ENCODE measurements at regions not wholly inside any gene's neighbourhood (a gene's known extent, or its start where the extent isn't known, plus 50 kb on each side); places are given as distances from the start of the nearest gene placed in this dataset.

GRCh38 chr11:33582636-33583325 lies 117.8 kb downstream of the C11orf91 start:
- TF ChIP-seq POLR2A (IDR thresholded peaks at IDR 0.05): no peak
- TF ChIP-seq, protein P1, sequence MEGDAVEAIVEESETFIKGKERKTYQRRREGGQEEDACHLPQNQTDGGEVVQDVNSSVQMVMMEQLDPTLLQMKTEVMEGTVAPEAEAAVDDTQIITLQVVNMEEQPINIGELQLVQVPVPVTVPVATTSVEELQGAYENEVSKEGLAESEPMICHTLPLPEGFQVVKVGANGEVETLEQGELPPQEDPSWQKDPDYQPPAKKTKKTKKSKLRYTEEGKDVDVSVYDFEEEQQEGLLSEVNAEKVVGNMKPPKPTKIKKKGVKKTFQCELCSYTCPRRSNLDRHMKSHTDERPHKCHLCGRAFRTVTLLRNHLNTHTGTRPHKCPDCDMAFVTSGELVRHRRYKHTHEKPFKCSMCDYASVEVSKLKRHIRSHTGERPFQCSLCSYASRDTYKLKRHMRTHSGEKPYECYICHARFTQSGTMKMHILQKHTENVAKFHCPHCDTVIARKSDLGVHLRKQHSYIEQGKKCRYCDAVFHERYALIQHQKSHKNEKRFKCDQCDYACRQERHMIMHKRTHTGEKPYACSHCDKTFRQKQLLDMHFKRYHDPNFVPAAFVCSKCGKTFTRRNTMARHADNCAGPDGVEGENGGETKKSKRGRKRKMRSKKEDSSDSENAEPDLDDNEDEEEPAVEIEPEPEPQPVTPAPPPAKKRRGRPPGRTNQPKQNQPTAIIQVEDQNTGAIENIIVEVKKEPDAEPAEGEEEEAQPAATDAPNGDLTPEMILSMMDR (IDR thresholded peaks at IDR 0.05): no peak
- intact Hi-C loops (cut with DNase I): no loop called here
- H3K4me3 ChIP-seq: no peak overlapping the region
- DNase-seq (no peak), ATAC-seq (no peak)
- H3K27ac ChIP-seq: no peak overlapping the region
- H3K9me3 ChIP-seq: no peaks in the 10 kb centered on the region
- no peaks in the 10 kb centered on the region for H3K36me3 ChIP-seq (replicated peaks in 1 of 2; ENCODE audit: insufficient read depth in 1 of 2, low read depth in 2 of 2)
- H3K4me1 ChIP-seq: no peaks in the 10 kb centered on the region
- H3K27me3 ChIP-seq: no peaks in the 10 kb centered on the region
- 52 to 56% methylated on average over 4 of the region's 4 CpGs for WGBS, 2 donors

- no peak for TF ChIP-seq POLR2A (IDR thresholded peaks at IDR 0.05)
- TF ChIP-seq, protein P1 (IDR thresholded peaks at IDR 0.05): no peak
- WGBS, 2 donors: 81 to 89% methylated on average over 4 of the region's 4 CpGs
- Histone ChIP-seq H3K4me3 (no peak overlapping the region), H3K4me1 (no peaks in the 10 kb centered on the region), H3K27me3 (no peaks in the 10 kb centered on the region), H3K36me3 (replicated peaks in 1 of 2; ENCODE audit: insufficient read depth in 1 of 2, low read depth in 2 of 2) (no peaks in the 10 kb centered on the region), H3K27ac (no peak overlapping the region), H3K9me3 (no peaks in the 10 kb centered on the region)
- intact Hi-C loops (cut with DNase I): no loop called here
- ATAC-seq: no peak
- no peak for DNase-seq
These were observed 121.5 kb downstream of the C11orf91 start for GRCh38 chr11:33579101-33579500.

GRCh38 chr11:33577204-33577603 lies 123.4 kb downstream of the C11orf91 start:
- H3K27ac ChIP-seq: no peak overlapping the region
- H3K27me3 ChIP-seq: no peaks in the 10 kb centered on the region
- 76 to 85% methylated on average over 6 of the region's 6 CpGs for WGBS, 2 donors
- no peak for ATAC-seq
- H3K9me3 ChIP-seq: no peaks in the 10 kb centered on the region
- no peak overlapping the region for H3K4me3 ChIP-seq
- no peak for DNase-seq
- no peaks in the 10 kb centered on the region for H3K36me3 ChIP-seq (replicated peaks in 1 of 2; ENCODE audit: insufficient read depth in 1 of 2, low read depth in 2 of 2)
- H3K4me1 ChIP-seq: no peaks in the 10 kb centered on the region
- intact Hi-C loops (cut with DNase I): no loop called here
- TF ChIP-seq POLR2A (IDR thresholded peaks at IDR 0.05): no peak
- TF ChIP-seq, protein P1 (IDR thresholded peaks at IDR 0.05): no peak

DNA sequence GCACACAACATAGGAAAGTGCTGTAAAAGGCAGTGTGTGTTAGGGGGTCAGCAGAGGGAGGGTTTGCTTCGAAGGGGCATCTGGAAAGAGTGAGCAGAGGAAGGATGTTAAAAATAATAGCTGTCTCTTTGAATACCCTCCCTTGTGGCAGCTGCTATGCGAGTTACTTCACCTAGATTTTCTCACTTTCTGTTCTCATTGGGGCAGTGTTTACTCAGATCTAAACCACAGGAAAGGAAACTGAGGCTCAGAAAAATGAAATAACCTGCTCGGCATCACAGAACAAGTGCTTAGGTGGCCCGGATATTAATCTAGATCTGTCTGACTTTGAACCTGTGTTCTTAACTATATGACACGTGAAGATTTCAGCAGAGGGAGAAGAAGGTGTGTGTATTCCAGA lies 125.3 kb downstream of the C11orf91 start:
- H3K27me3 ChIP-seq: no peaks in the 10 kb centered on the region
- TF ChIP-seq, protein P1 (IDR thresholded peaks at IDR 0.05): no peak
- TF ChIP-seq POLR2A (IDR thresholded peaks at IDR 0.05): no peak
- no peak overlapping the region for H3K27ac ChIP-seq
- no peaks in the 10 kb centered on the region for H3K36me3 ChIP-seq (replicated peaks in 1 of 2; ENCODE audit: insufficient read depth in 1 of 2, low read depth in 2 of 2)
- H3K9me3 ChIP-seq: no peaks in the 10 kb centered on the region
- DNase-seq (no peak), ATAC-seq (no peak)
- no peaks in the 10 kb centered on the region for H3K4me1 ChIP-seq
- no peak overlapping the region for H3K4me3 ChIP-seq
- 54 to 56% methylated on average over 5 of the region's 5 CpGs for WGBS, 2 donors
- intact Hi-C loops (cut with DNase I): no loop called here

- intact Hi-C loops (cut with DNase I): no loop called here
- WGBS, 2 donors: 67 to 73% methylated on average over 7 of the region's 7 CpGs
These were observed 126.3 kb downstream of the C11orf91 start for GRCh38 chr11:33574331-33574730.

More at GRCh38 chr11:33574331-33574730, 126.3 kb downstream of the C11orf91 start:
- H3K27me3 ChIP-seq: no peaks in the 10 kb centered on the region
- DNase-seq: no peak
- no peaks in the 10 kb centered on the region for H3K4me1 ChIP-seq
- no peak overlapping the region for H3K4me3 ChIP-seq
- ATAC-seq: no peak
- H3K36me3 ChIP-seq (replicated peaks in 1 of 2; ENCODE audit: insufficient read depth in 1 of 2, low read depth in 2 of 2): no peaks in the 10 kb centered on the region
- no peak overlapping the region for H3K27ac ChIP-seq
- no peak for TF ChIP-seq POLR2A (IDR thresholded peaks at IDR 0.05)
- TF ChIP-seq, protein P1 (IDR thresholded peaks at IDR 0.05): no peak
- no peaks in the 10 kb centered on the region for H3K9me3 ChIP-seq

Measured in body of pancreas (tissue), 4 donors.